Adrenal gland (tissue), 9 donors: ENCODE measurements at regions not wholly inside any gene's neighbourhood (a gene's known extent, or its start where the extent isn't known, plus 50 kb on each side); places are given as distances from the start of the nearest gene placed in this dataset.

Experiments used
- DNase-seq, 7 donors: peaks; one replicate each; pipeline ENCODE4 v3.0.0-alpha.2; 2019 to 2020
- H3K27ac ChIP-seq, 5 donors: fragments of 200-600 bp; sonication (generic) in 4 of 5; 1 replicate in 3 of 5; 2 replicates in 2 of 5; pipeline versions ENCODE4 v1.5.1 to v1.8.0; 2016 to 2020; ENCODE audit warnings: mild to moderate bottlenecking in 1 of 5
- H3K27me3 ChIP-seq: fragments of 200-600 bp; 2 replicates; pipeline ENCODE4 v1.8.0; 2021
- H3K36me3 ChIP-seq, 2 donors: fragments of 200-600 bp; replicated peaks in 1 of 2; 1 replicate in 1 of 2; 2 replicates in 1 of 2; pipeline versions ENCODE4 v1.5.1 to v1.8.0; 2018 to 2022
- H3K4me1 ChIP-seq, 2 donors: fragments of 200-600 bp; replicated peaks in 1 of 2; 1 replicate in 1 of 2; 2 replicates in 1 of 2; pipeline versions ENCODE4 v1.5.1 to v1.8.0; 2018 to 2021
- H3K4me3 ChIP-seq, 4 donors: fragments of 200-600 bp; sonication (generic) in 3 of 4; one replicate each; pipeline ENCODE4 v1.5.1; 2016 to 2018
- H3K9me3 ChIP-seq, 3 donors: fragments of 200-600 bp; sonication (generic) in 1 of 3; replicated peaks in 1 of 3; 1 replicate in 2 of 3; 2 replicates in 1 of 3; pipeline versions ENCODE4 v1.5.1 to v1.8.0; 2016 to 2021
- CTCF ChIP-seq, 6 experiments: fragments of 450-650 bp in 4 of 6; fragments of 200-600 bp in 2 of 6; sonication (generic) in 1 of 6; IDR thresholded peaks; 1 replicate in 5 of 6; 2 replicates in 1 of 6; pipeline versions ENCODE4 v1.5.1 to v1.8.0; 2016 to 2021; ENCODE audit warnings: antibody characterized with exemption in 6 of 6, mild to moderate bottlenecking in 2 of 6, moderate library complexity in 1 of 6
- POLR2A ChIP-seq, 2 donors: fragments of 450-650 bp; IDR thresholded peaks; one replicate each; pipeline ENCODE4 v1.6.1; 2017; ENCODE audit warnings: antibody characterized with exemption in 2 of 2, mild to moderate bottlenecking in 2 of 2, moderate library complexity in 1 of 2
- WGBS, 4 donors: extraction: QIAGEN DNeasy Blood & Tissue Kit in 2 of 4; methylation state at CpG; one replicate each; pipeline versions ENCODE4 v1.1.5 to v1.1.7; 2013 to 2017; 5-methylcytosine and 5-hydroxymethylcytosine counted together
- intact Hi-C, 2 donors: fragments of 100-400 bp; cut with DNase I; formaldehyde crosslinking; loops; one replicate each; pipeline versions ENCODE4 v1.14.1 to v1.15.0; 2022 to 2023
- donor health status: healthy with polysubstance abuse.
- donor health status: Bipolar disorder and iron deficiency.
- donor health status: DM: yes; HTN: yes; CAD: no.
- donor health status: DM: no; HTN: no; CAD: no.
- donor health status: DM: no; HTN: no; CAD: no.

GRCh38 chr4:176533159-176533558 is 213.4 kb downstream of the SPCS3 start:
- DNase-seq, result no peak
- intact Hi-C loops, result no loop called here
- TF ChIP-seq CTCF (IDR thresholded peaks at IDR 0.05) (no peak), POLR2A (IDR thresholded peaks at IDR 0.05) (no peak)
- H3K9me3 ChIP-seq, result no peaks in the 10 kb centered on the region
- H3K27ac ChIP-seq, result no peak overlapping the region
- H3K4me3 ChIP-seq, result no peak overlapping the region
- H3K27me3 ChIP-seq, result no peaks in the 10 kb centered on the region
- H3K36me3 ChIP-seq, result no peaks in the 10 kb centered on the region
- H3K4me1 ChIP-seq, result no peaks in the 10 kb centered on the region

- Histone ChIP-seq H3K27ac (no peak overlapping the region), H3K9me3 (no peaks in the 10 kb centered on the region), H3K27me3 (no peaks in the 10 kb centered on the region), H3K4me3 (no peak overlapping the region), H3K36me3 (no peaks in the 10 kb centered on the region), H3K4me1 (peaks cover 3 to 4% of the 10 kb centered on the region in 2 donors)
- TF ChIP-seq POLR2A (IDR thresholded peaks at IDR 0.05) (no peak), CTCF (IDR thresholded peaks at IDR 0.05) (no peak)
- WGBS, 4 donors, result 69 to 83% (median 77%) methylated on average over 3 of the region's 3 CpGs
- no peak for DNase-seq
- intact Hi-C loops, result no loop called here
Measured at GRCh38 chr4:176534566-176534965, 214.8 kb downstream of the SPCS3 start.

- H3K4me1 ChIP-seq, result peaks cover 5 to 10% of the 10 kb centered on the region in 2 donors
- H3K27me3 ChIP-seq, result no peaks in the 10 kb centered on the region
- no peak for TF ChIP-seq CTCF (IDR thresholded peaks at IDR 0.05)
- no peak for TF ChIP-seq POLR2A (IDR thresholded peaks at IDR 0.05)
- no peak overlapping the region for H3K27ac ChIP-seq
- no peak overlapping the region for H3K4me3 ChIP-seq
- H3K9me3 ChIP-seq, result no peaks in the 10 kb centered on the region
- intact Hi-C loops, result no loop called here
- no peaks in the 10 kb centered on the region for H3K36me3 ChIP-seq
- 63 to 77% (median 71%) methylated on average over 4 of the region's 4 CpGs for WGBS, 4 donors
- DNase-seq, result no peak
Measured at GRCh38 chr4:176538217-176538925, 218.6 kb downstream of the SPCS3 start.

- intact Hi-C loops, result no loop called here
- WGBS, 4 donors, result 29 to 42% (median 35%) methylated on average over 2 of the region's 2 CpGs
- no peak overlapping the region for H3K4me3 ChIP-seq
- H3K27ac ChIP-seq, result no peak overlapping the region
- peaks cover 5 to 10% of the 10 kb centered on the region in 2 donors for H3K4me1 ChIP-seq
- DNase-seq, result no peak
- no peaks in the 10 kb centered on the region for H3K9me3 ChIP-seq
- no peaks in the 10 kb centered on the region for H3K36me3 ChIP-seq
- TF ChIP-seq POLR2A (IDR thresholded peaks at IDR 0.05) (no peak), CTCF (IDR thresholded peaks at IDR 0.05) (no peak)
- no peaks in the 10 kb centered on the region for H3K27me3 ChIP-seq
Measured at GRCh38 chr4:176539091-176539784, 219.5 kb downstream of the SPCS3 start.
